HG02840 (cell line): ENCODE measurements at regions not wholly inside any gene's neighbourhood (a gene's known extent, or its start where the extent isn't known, plus 50 kb on each side); places are given as distances from the start of the nearest gene placed in this dataset.
"Not testable (repeated sequence)": the region's sequence is repeated elsewhere in the genome, so short reads cannot be mapped to it uniquely, and the experiment has no call there.

Experiments
- ATAC-seq: cut with Tn5 transposase; IDR thresholded peaks from one replicate; pipeline ENCODE4 v1.9.1; 2021; ENCODE audit warnings: mild to moderate bottlenecking, moderate library complexity, moderate number of reproducible peaks; ENCODE audit not compliant: unreplicated experiment, low FRiP score

GRCh38 chr11:116328391-116328790, 444.4 kb downstream of the BUD13 start:
- ATAC-seq: no peak

GRCh38 chr11:116326146-116326545, 446.6 kb downstream of the BUD13 start:
- no peak for ATAC-seq

- no peak for ATAC-seq
Measured at GRCh38 chr11:116325247-116325646, 447.5 kb downstream of the BUD13 start.

- ATAC-seq: not testable (repeated sequence)
Measured at GRCh38 chr11:116324077-116324476, 448.7 kb downstream of the BUD13 start.

- ATAC-seq: no peak
Measured at GRCh38 chr11:116317212-116317611, 455.6 kb downstream of the BUD13 start.

GRCh38 chr11:116314006-116314405, 458.8 kb downstream of the BUD13 start:
- no peak for ATAC-seq

GRCh38 chr11:116312570-116313391, 460.0 kb downstream of the BUD13 start:
- no peak for ATAC-seq

- ATAC-seq: no peak
Measured at GRCh38 chr11:116311206-116311605, 461.6 kb downstream of the BUD13 start.

- ATAC-seq: no peak
Measured at GRCh38 chr11:116310698-116311097, 462.1 kb downstream of the BUD13 start.

- no peak for ATAC-seq
Measured at GRCh38 chr11:116310226-116310625, 462.6 kb downstream of the BUD13 start.

- ATAC-seq: no peak
Measured at GRCh38 chr11:116309446-116309845, 463.3 kb downstream of the BUD13 start.

GRCh38 chr11:116302756-116303155, 470.0 kb downstream of the BUD13 start:
- ATAC-seq: no peak

- no peak for ATAC-seq
Measured at GRCh38 chr11:116301141-116301540, 471.6 kb downstream of the BUD13 start.

GRCh38 chr11:116300232-116300631, 472.6 kb downstream of the BUD13 start:
- no peak for ATAC-seq

- no peak for ATAC-seq
Measured at GRCh38 chr11:116294630-116295029, 478.2 kb downstream of the BUD13 start.

GRCh38 chr11:116287866-116288265, 484.9 kb downstream of the BUD13 start:
- ATAC-seq: no peak

GRCh38 chr11:116285026-116285425, 487.8 kb downstream of the BUD13 start:
- ATAC-seq: no peak

GRCh38 chr11:116283300-116283699, 489.5 kb downstream of the BUD13 start:
- no peak for ATAC-seq

GRCh38 chr11:116282481-116282880, 490.3 kb downstream of the BUD13 start:
- ATAC-seq: no peak

- ATAC-seq: no peak
Measured at GRCh38 chr11:116281173-116282160, 491.3 kb downstream of the BUD13 start.

GRCh38 chr11:116279511-116279910, 493.3 kb downstream of the BUD13 start:
- no peak for ATAC-seq
